ENCODE measurements at regions not wholly inside any gene's neighbourhood (a gene's known extent, or its start where the extent isn't known, plus 50 kb on each side); places are given as distances from the start of the nearest gene placed in this dataset.

DNA sequence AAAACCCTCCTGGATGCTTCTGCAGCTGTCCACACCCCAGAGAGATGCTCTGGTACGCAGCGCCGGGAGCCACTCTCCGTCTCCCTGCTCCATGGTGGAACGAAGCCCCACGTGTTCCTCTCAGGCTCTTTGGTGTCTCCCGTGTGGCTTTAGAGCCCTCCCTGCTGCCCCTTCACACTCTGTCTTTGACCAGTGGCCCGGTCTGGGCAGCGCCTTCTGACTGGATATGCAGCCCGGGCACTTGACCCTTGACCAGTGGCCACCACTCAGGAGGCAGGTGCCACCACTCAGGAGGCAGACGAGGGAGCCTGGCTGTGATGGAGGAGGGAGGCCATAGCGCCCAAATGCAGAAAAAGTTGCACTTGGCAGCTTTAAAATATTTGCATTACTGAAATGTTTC is 214.5 kb upstream of the SALL3 start:
- Histone ChIP-seq H3K4me1 (ENCODE audit: control insufficient read depth in 1 of 2, insufficient read depth in 2 of 2, low read length in 2 of 2) (no peaks in the 10 kb centered on the region), H3K9ac (ENCODE audit: insufficient read depth, low read length, poor library complexity, severe bottlenecking) (no peak overlapping the region), H3K27ac (ENCODE audit: low read depth in 1 of 2, low read length in 2 of 2) (no peak overlapping the region), H2AFZ (ENCODE audit: insufficient read depth, low read depth, low read length, poor library complexity, severe bottlenecking) (no peak overlapping the region), H3K4me3 (replicated peaks in 1 of 3; ENCODE audit: low read depth in 2 of 3, low read length in 3 of 3) (no peak overlapping the region), H3K27me3 (ENCODE audit: control insufficient read depth in 2 of 2, insufficient read depth in 2 of 2, low read length in 2 of 2) (no peaks in the 10 kb centered on the region), H4K20me1 (ENCODE audit: insufficient read depth, low read length) (no peaks in the 10 kb centered on the region), H3K36me3 (replicated peaks in 1 of 2; ENCODE audit: control insufficient read depth in 1 of 2, insufficient read depth in 2 of 2, low read length in 2 of 2) (no peaks in the 10 kb centered on the region), H3K9me3 (replicated peaks in 1 of 2; ENCODE audit: control insufficient read depth in 1 of 2, insufficient read depth in 1 of 2, low read length in 2 of 2) (peaks cover 5 to 18% of the 10 kb centered on the region in 2 donors), H3K79me2 (ENCODE audit: insufficient read depth, low read length) (no peaks in the 10 kb centered on the region), H3K4me2 (replicated peaks; ENCODE audit: extremely low read depth, low read length, poor library complexity, severe bottlenecking) (no peak overlapping the region)
- intact Hi-C loops (cut with micrococcal nuclease) = no loop called here
- TF ChIP-seq CTCF (IDR thresholded peaks at IDR 0.05) = no peak
- WGBS (ENCODE audit: insufficient coverage) = 92% methylated on average over 12 of the region's 12 CpGs
- Mint-ChIP-seq H3K4me1 (no peaks in the 10 kb centered on the region), H3K27ac (no peak overlapping the region), H3K27me3 (ENCODE audit: low read depth in 3 of 3) (peaks cover 5 to 13% (median 8%) of the 10 kb centered on the region in 3 donors), H3K4me3 (no peak overlapping the region), H3K9me3 (peaks cover 4 to 18% (median 8%) of the 10 kb centered on the region in 7 donors), H3K36me3 (no peaks in the 10 kb centered on the region)
- no peak for DNase-seq

- intact Hi-C loops (cut with micrococcal nuclease) = no loop called here
- H3K27ac Mint-ChIP-seq = no peak overlapping the region
Measured at GRCh38 chr18:78765637-78766281, 213.9 kb upstream of the SALL3 start.

More at GRCh38 chr18:78765637-78766281, 213.9 kb upstream of the SALL3 start:
- Mint-ChIP-seq H3K9me3 (peaks cover 4 to 18% (median 8%) of the 10 kb centered on the region in 7 donors), H3K36me3 (no peaks in the 10 kb centered on the region), H3K4me3 (no peak overlapping the region), H3K27me3 (ENCODE audit: low read depth in 3 of 3) (peaks cover 5 to 13% (median 8%) of the 10 kb centered on the region in 3 donors), H3K4me1 (no peaks in the 10 kb centered on the region)
- Histone ChIP-seq H4K20me1 (ENCODE audit: insufficient read depth, low read length) (no peaks in the 10 kb centered on the region), H3K9ac (ENCODE audit: insufficient read depth, low read length, poor library complexity, severe bottlenecking) (no peak overlapping the region), H3K4me2 (replicated peaks; ENCODE audit: extremely low read depth, low read length, poor library complexity, severe bottlenecking) (no peak overlapping the region), H3K4me3 (replicated peaks in 1 of 3; ENCODE audit: low read depth in 2 of 3, low read length in 3 of 3) (no peak overlapping the region), H2AFZ (ENCODE audit: insufficient read depth, low read depth, low read length, poor library complexity, severe bottlenecking) (no peak overlapping the region), H3K9me3 (replicated peaks in 1 of 2; ENCODE audit: control insufficient read depth in 1 of 2, insufficient read depth in 1 of 2, low read length in 2 of 2) (peaks cover 5 to 18% of the 10 kb centered on the region in 2 donors), H3K27ac (ENCODE audit: low read depth in 1 of 2, low read length in 2 of 2) (no peak overlapping the region), H3K27me3 (ENCODE audit: control insufficient read depth in 2 of 2, insufficient read depth in 2 of 2, low read length in 2 of 2) (no peaks in the 10 kb centered on the region), H3K79me2 (ENCODE audit: insufficient read depth, low read length) (no peaks in the 10 kb centered on the region), H3K36me3 (replicated peaks in 1 of 2; ENCODE audit: control insufficient read depth in 1 of 2, insufficient read depth in 2 of 2, low read length in 2 of 2) (no peaks in the 10 kb centered on the region), H3K4me1 (ENCODE audit: control insufficient read depth in 1 of 2, insufficient read depth in 2 of 2, low read length in 2 of 2) (no peaks in the 10 kb centered on the region)
- no peak for DNase-seq
- TF ChIP-seq CTCF (IDR thresholded peaks at IDR 0.05) = no peak
- WGBS (ENCODE audit: insufficient coverage) = 90% methylated on average over 22 of the region's 23 CpGs
